A549 (cell line): ENCODE measurements at regions not wholly inside any gene's neighbourhood (a gene's known extent, or its start where the extent isn't known, plus 50 kb on each side); places are given as distances from the start of the nearest gene placed in this dataset.
"Not testable (repeated sequence)": the region's sequence is repeated elsewhere in the genome, so short reads cannot be mapped to it uniquely, and the experiment has no call there.

Experiments
- ATAC-seq, 2 experiments: fragments of 200-7000 bp in 1 of 2; fragments of >200 bp in 1 of 2; cut with Nextera tagmentation in 1 of 2; cut with Tn5 transposase in 1 of 2; 3 replicates each; pipeline versions ENCODE4 v1.8.0 to v1.9.1; 2018 to 2020; ENCODE audit warnings: mild to moderate bottlenecking in 1 of 2, moderate library complexity in 1 of 2
- CTCF ChIA-PET: fragments of 300-600 bp; sonication (Branson Sonifier 250); formaldehyde crosslinking; extraction: SDS; loops from one replicate; lab custom pipeline; 2021; ENCODE audit warnings: antibody characterized with exemption, inconsistent platforms; lab: Yijun Ruan, JAX
- POLR2A ChIA-PET: fragments of 350-600 bp; formaldehyde crosslinking; extraction: SDS; loops from one replicate; lab custom pipeline; 2021; ENCODE audit warnings: antibody characterized with exemption, inconsistent platforms; lab: Yijun Ruan, JAX
- DNase-seq, 2 experiments: peaks; one replicate each; pipeline versions ENCODE4 v3.0.0 to v3.0.0-alpha.2; 2011 to 2016; ENCODE audit warnings: low read depth in 1 of 2, low spot score in 1 of 2
- FAIRE-seq: peaks from 2 replicates; lab custom pipeline; 2011; peaks lifted over from hg19 to GRCh38; lab: Jason Lieb, UNC
- H3K27ac ChIP-seq, 2 experiments: fragments of >200 bp; sonication (Bioruptor Twin); formaldehyde crosslinking; 3 replicates each; pipeline ENCODE4 v1.5.1; 2016 to 2017
- H3K4me1 ChIP-seq: fragments of >200 bp; sonication (Bioruptor Twin); formaldehyde crosslinking; 3 replicates; pipeline ENCODE4 v1.6.1; 2016
- H3K4me2 ChIP-seq: fragments of >200 bp; sonication (Bioruptor Twin); formaldehyde crosslinking; 3 replicates; pipeline ENCODE4 v1.6.1; 2016
- H3K4me3 ChIP-seq: fragments of >200 bp; sonication (Bioruptor Twin); formaldehyde crosslinking; 3 replicates; pipeline ENCODE4 v1.5.1; 2016
- H3K9me3 ChIP-seq: fragments of >200 bp; sonication (Bioruptor Twin); formaldehyde crosslinking; 3 replicates; pipeline ENCODE4 v1.6.1; 2016
- ATOH8 ChIP-seq: fragments of 250-450 bp; sonication (Bioruptor Pico); IDR thresholded peaks from 2 replicates; pipeline ENCODE4 v1.5.0; 2020; ENCODE audit warnings: low read depth, mild to moderate bottlenecking, moderate library complexity
- BCL3 ChIP-seq: fragments of >200 bp; sonication (Bioruptor Twin); formaldehyde crosslinking; IDR thresholded peaks from 3 replicates; pipeline ENCODE4 v1.6.1; 2016
- CBX2 ChIP-seq: fragments of 200-600 bp; sonication (generic); IDR thresholded peaks from 2 replicates; pipeline ENCODE4 v1.6.1; 2016; ENCODE audit warnings: low read depth, mild to moderate bottlenecking, borderline replicate concordance
- CHD2 ChIP-seq: fragments of 150-350 bp; IDR thresholded peaks from 2 replicates; pipeline ENCODE4 v1.6.1; 2014; ENCODE audit warnings: low read length; ENCODE audit not compliant: partially characterized antibody
- E2F6 ChIP-seq: IDR thresholded peaks from 2 replicates; pipeline ENCODE4 v1.6.1; 2012; ENCODE audit warnings: low read depth, borderline replicate concordance
- ELK1 ChIP-seq: fragments of 150-350 bp; IDR thresholded peaks from 2 replicates; pipeline ENCODE4 v1.6.1; 2014; ENCODE audit warnings: low read depth, mild to moderate bottlenecking, low read length
- EP300 ChIP-seq, 2 experiments: fragments of >200 bp; sonication (Bioruptor Twin); formaldehyde crosslinking; IDR thresholded peaks; 2 replicates in 1 of 2; 3 replicates in 1 of 2; pipeline ENCODE4 v1.6.1; 2016 to 2017
- ESRRA ChIP-seq: fragments of 150-350 bp; IDR thresholded peaks from 2 replicates; pipeline ENCODE4 v1.6.1; 2014; ENCODE audit warnings: mild to moderate bottlenecking, low read length, borderline replicate concordance
- FOSB ChIP-seq: fragments of 250-450 bp; sonication (Bioruptor Pico); IDR thresholded peaks from 2 replicates; pipeline ENCODE4 v1.5.0; 2020; ENCODE audit warnings: mild to moderate bottlenecking, moderate library complexity
- GATA3 ChIP-seq: IDR thresholded peaks from 2 replicates; pipeline ENCODE4 v1.6.1; 2012; ENCODE audit warnings: borderline replicate concordance
- HMGXB4 ChIP-seq: fragments of 250-450 bp; sonication (Bioruptor Pico); IDR thresholded peaks from 2 replicates; pipeline ENCODE4 v1.5.0; 2021; ENCODE audit warnings: mild to moderate bottlenecking, moderate library complexity, borderline replicate concordance
- HOXA7 ChIP-seq: fragments of 250-450 bp; sonication (Bioruptor Pico); IDR thresholded peaks from 2 replicates; pipeline ENCODE4 v1.5.0; 2020; ENCODE audit warnings: mild to moderate bottlenecking, moderate library complexity
- KDM5A ChIP-seq: fragments of 200-600 bp; sonication (generic); IDR thresholded peaks from 2 replicates; pipeline ENCODE4 v1.6.1; 2016; ENCODE audit warnings: antibody characterized with exemption, mild to moderate bottlenecking
- PHF8 ChIP-seq: fragments of 200-600 bp; sonication (generic); IDR thresholded peaks from 2 replicates; pipeline ENCODE4 v1.6.1; 2016; ENCODE audit warnings: low read depth, mild to moderate bottlenecking, antibody characterized with exemption, moderate library complexity, borderline replicate concordance
- POLR2A ChIP-seq: IDR thresholded peaks from 2 replicates; pipeline ENCODE4 v1.6.1; 2012; ENCODE audit warnings: mild to moderate bottlenecking, low read length
- RAD21 ChIP-seq, 2 experiments: fragments of >200 bp in 1 of 2; sonication (Bioruptor Twin) in 1 of 2; formaldehyde crosslinking in 1 of 2; IDR thresholded peaks in 1 of 2; conservative IDR thresholded peaks in 1 of 2; 2 replicates in 1 of 2; 3 replicates in 1 of 2; pipeline ENCODE4 v1.6.1; 2012 to 2018; ENCODE audit warnings: inconsistent platforms in 1 of 2
- RNF2 ChIP-seq: fragments of 200-600 bp; sonication (generic); IDR thresholded peaks from 2 replicates; pipeline ENCODE4 v1.6.1; 2016; ENCODE audit warnings: low read depth, mild to moderate bottlenecking, antibody characterized with exemption, moderate library complexity, borderline replicate concordance
- TFCP2L1 ChIP-seq: fragments of 250-450 bp; sonication (Bioruptor Pico); IDR thresholded peaks from 2 replicates; pipeline ENCODE4 v1.5.0; 2021; ENCODE audit warnings: mild to moderate bottlenecking
- WGBS: methylation state at CpG from one replicate; pipeline ENCODE4 v1.1.6; 2017; ENCODE audit errors: missing lambda C conversion rate; 5-methylcytosine and 5-hydroxymethylcytosine counted together

- POLR2A ChIA-PET = no interaction called here
- H3K27ac ChIP-seq = no peak overlapping the region
- DNase-seq = no peak
Measured at GRCh38 chr7:115793958-115794702, 236.4 kb downstream of the TFEC start.

GRCh38 chr7:115789901-115790300 is 240.7 kb downstream of the TFEC start:
- FAIRE-seq = no peak
- TF ChIP-seq CHD2 = no peak
- TF ChIP-seq HMGXB4 = no peak
- no peak for TF ChIP-seq GATA3
- no peak for TF ChIP-seq ELK1
- no peak for TF ChIP-seq BCL3
- TF ChIP-seq PHF8 = no peak
- no peak for TF ChIP-seq E2F6
- TF ChIP-seq FOSB (CRISPR knock-in tag) = no peak
- TF ChIP-seq ESRRA = no peak
- DNase-seq = no peak
- no peak overlapping the region for H3K4me3 ChIP-seq
- H3K27ac ChIP-seq = no peak overlapping the region
- ATAC-seq = no peak
- WGBS = 53% methylated on average over 15 of the region's 27 CpGs
- H3K9me3 ChIP-seq = no peaks in the 10 kb centered on the region; the same call in 2 of the 3 replicates
- ChIA-PET CTCF (no interaction called here), POLR2A (no interaction called here)
- H3K4me1 ChIP-seq = no peaks in the 10 kb centered on the region
- H3K4me2 ChIP-seq = no peak overlapping the region

More at GRCh38 chr7:115793958-115794702, 236.4 kb downstream of the TFEC start:
- no peak for TF ChIP-seq TFCP2L1 (CRISPR knock-in tag)
- no peak for FAIRE-seq
- 19% methylated on average over 7 of the region's 7 CpGs for WGBS
- H3K9me3 ChIP-seq = no peaks in the 10 kb centered on the region; the same call in 2 of the 3 replicates
- no peak for ATAC-seq
- H3K4me1 ChIP-seq = no peaks in the 10 kb centered on the region
- H3K4me3 ChIP-seq = no peak overlapping the region
- no peak overlapping the region for H3K4me2 ChIP-seq
- CTCF ChIA-PET = no interaction called here

- H3K4me3 ChIP-seq, CTCF ChIA-PET, H3K4me2 ChIP-seq, FAIRE-seq, H3K4me1 ChIP-seq, H3K27ac ChIP-seq, POLR2A ChIA-PET, DNase-seq, ATAC-seq, H3K9me3 ChIP-seq: not testable (repeated sequence)
- 2% methylated on average over 3 of the region's 3 CpGs for WGBS
Measured at GRCh38 chr7:115789473-115789872, 241.1 kb downstream of the TFEC start.

GRCh38 chr7:115782696-115783490 is 247.7 kb downstream of the TFEC start:
- no peak for DNase-seq
- no peak for ATAC-seq
- Histone ChIP-seq H3K27ac (no peak overlapping the region), H3K4me2 (no peak overlapping the region), H3K4me3 (no peak overlapping the region), H3K9me3 (no peaks in the 10 kb centered on the region), H3K4me1 (no peaks in the 10 kb centered on the region)
- ChIA-PET POLR2A (no interaction called here), CTCF (no interaction called here)
- FAIRE-seq = no peak
- 46% methylated on average over 1 of the region's 1 CpG for WGBS
- no peak for TF ChIP-seq RNF2
- TF ChIP-seq KDM5A = no peak
- no peak for TF ChIP-seq GATA3
- TF ChIP-seq CBX2 = no peak
- no peak for TF ChIP-seq EP300 (IDR thresholded peaks at IDR 0.05)
- no peak for TF ChIP-seq HOXA7
- no peak for TF ChIP-seq BCL3
- TF ChIP-seq ATOH8 = no peak
- no peak for TF ChIP-seq RAD21 (conservative IDR thresholded peaks at IDR 0.05 in 1 of 2, IDR thresholded peaks at IDR 0.05 in 1 of 2)
- no peak for TF ChIP-seq POLR2A
- TF ChIP-seq CHD2 = no peak
